ENCODE measurements at regions not wholly inside any gene's neighbourhood (a gene's known extent, or its start where the extent isn't known, plus 50 kb on each side); places are given as distances from the start of the nearest gene placed in this dataset.

DNA sequence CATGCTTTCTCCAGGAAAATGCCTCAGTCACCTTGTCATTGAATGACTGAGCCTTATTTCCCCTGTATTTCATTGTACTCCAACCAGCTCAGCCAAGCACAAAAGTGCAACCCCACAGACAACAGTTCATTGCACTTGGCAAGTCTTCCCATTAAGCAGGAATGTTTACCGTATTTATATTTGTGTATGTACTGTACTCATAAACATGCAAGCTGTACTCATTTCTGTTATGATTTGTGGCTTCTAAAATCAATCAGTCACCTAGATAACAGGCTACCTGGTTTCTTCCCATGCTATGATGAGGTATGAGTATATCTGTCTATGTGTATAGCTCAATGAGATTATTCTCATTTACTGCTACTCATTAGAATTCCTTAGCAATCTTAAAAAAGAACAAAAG, 505.5 kb upstream of the FAM98A start:
- TF ChIP-seq, protein P1, sequence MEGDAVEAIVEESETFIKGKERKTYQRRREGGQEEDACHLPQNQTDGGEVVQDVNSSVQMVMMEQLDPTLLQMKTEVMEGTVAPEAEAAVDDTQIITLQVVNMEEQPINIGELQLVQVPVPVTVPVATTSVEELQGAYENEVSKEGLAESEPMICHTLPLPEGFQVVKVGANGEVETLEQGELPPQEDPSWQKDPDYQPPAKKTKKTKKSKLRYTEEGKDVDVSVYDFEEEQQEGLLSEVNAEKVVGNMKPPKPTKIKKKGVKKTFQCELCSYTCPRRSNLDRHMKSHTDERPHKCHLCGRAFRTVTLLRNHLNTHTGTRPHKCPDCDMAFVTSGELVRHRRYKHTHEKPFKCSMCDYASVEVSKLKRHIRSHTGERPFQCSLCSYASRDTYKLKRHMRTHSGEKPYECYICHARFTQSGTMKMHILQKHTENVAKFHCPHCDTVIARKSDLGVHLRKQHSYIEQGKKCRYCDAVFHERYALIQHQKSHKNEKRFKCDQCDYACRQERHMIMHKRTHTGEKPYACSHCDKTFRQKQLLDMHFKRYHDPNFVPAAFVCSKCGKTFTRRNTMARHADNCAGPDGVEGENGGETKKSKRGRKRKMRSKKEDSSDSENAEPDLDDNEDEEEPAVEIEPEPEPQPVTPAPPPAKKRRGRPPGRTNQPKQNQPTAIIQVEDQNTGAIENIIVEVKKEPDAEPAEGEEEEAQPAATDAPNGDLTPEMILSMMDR (IDR thresholded peaks at IDR 0.05; ENCODE audit: poor library complexity, severe bottlenecking): no peak
- TF ChIP-seq EP300 (conservative IDR thresholded peaks at IDR 0.05; ENCODE audit: poor library complexity, severe bottlenecking) (no peak), SMC3 (conservative IDR thresholded peaks at IDR 0.05; ENCODE audit: poor library complexity) (no peak), RAD21 (conservative IDR thresholded peaks at IDR 0.05) (no peak), TAF1 (IDR thresholded peaks at IDR 0.05; ENCODE audit: low read depth) (no peak), EZH2 (IDR thresholded peaks at IDR 0.05; ENCODE audit: borderline replicate concordance, insufficient read depth, low read length, poor library complexity, severe bottlenecking) (no peak), POLR2AphosphoS5 (IDR thresholded peaks at IDR 0.05) (no peak)
- TF ChIP-seq, protein P2, sequence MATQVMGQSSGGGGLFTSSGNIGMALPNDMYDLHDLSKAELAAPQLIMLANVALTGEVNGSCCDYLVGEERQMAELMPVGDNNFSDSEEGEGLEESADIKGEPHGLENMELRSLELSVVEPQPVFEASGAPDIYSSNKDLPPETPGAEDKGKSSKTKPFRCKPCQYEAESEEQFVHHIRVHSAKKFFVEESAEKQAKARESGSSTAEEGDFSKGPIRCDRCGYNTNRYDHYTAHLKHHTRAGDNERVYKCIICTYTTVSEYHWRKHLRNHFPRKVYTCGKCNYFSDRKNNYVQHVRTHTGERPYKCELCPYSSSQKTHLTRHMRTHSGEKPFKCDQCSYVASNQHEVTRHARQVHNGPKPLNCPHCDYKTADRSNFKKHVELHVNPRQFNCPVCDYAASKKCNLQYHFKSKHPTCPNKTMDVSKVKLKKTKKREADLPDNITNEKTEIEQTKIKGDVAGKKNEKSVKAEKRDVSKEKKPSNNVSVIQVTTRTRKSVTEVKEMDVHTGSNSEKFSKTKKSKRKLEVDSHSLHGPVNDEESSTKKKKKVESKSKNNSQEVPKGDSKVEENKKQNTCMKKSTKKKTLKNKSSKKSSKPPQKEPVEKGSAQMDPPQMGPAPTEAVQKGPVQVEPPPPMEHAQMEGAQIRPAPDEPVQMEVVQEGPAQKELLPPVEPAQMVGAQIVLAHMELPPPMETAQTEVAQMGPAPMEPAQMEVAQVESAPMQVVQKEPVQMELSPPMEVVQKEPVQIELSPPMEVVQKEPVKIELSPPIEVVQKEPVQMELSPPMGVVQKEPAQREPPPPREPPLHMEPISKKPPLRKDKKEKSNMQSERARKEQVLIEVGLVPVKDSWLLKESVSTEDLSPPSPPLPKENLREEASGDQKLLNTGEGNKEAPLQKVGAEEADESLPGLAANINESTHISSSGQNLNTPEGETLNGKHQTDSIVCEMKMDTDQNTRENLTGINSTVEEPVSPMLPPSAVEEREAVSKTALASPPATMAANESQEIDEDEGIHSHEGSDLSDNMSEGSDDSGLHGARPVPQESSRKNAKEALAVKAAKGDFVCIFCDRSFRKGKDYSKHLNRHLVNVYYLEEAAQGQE (IDR thresholded peaks at IDR 0.05; ENCODE audit: borderline replicate concordance): no peak
